Cardiac fibroblast (primary cell): ENCODE measurements at regions not wholly inside any gene's neighbourhood (a gene's known extent, or its start where the extent isn't known, plus 50 kb on each side); places are given as distances from the start of the nearest gene placed in this dataset.

Experiments used
- DNase-seq, 2 donors: peaks; one replicate each; pipeline versions ENCODE4 v3.0.0 to v3.0.0-alpha.2; 2010; ENCODE audit warnings: low read depth in 2 of 2
- H3K4me3 ChIP-seq, 2 donors: replicated peaks in 1 of 2; 1 replicate in 1 of 2; 2 replicates in 1 of 2; pipeline ENCODE4 v1.5.1; 2011; ENCODE audit warnings: low read depth in 2 of 2, low read length in 2 of 2, mild to moderate bottlenecking in 2 of 2, moderate library complexity in 1 of 2
- TF ChIP-seq, protein P1 (sequence below): IDR thresholded peaks from one replicate; pipeline ENCODE4 v1.5.1; 2011; ENCODE audit warnings: low read depth, mild to moderate bottlenecking, low read length, inconsistent platforms

DNA sequence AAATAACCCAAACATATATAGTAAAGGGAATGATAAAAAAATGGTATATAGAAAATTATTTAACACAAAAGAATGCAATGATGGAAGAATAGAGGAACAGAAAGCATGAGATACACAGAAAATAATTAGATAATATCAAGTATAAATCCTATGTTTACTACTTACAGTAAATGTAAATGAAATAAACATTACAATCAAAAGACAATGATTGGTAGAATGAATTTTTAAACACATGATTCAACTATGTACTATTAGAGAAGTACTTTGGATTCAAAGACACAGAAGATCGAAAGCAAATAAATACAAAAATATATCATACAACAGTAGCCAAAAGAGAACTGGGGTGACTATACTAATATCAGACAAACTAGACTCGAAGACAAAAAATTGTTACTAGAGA, 97.6 kb upstream of the PARD3B start:
- H3K4me3 ChIP-seq, result no peak overlapping the region
- DNase-seq, result no peak
- TF ChIP-seq, protein P1, sequence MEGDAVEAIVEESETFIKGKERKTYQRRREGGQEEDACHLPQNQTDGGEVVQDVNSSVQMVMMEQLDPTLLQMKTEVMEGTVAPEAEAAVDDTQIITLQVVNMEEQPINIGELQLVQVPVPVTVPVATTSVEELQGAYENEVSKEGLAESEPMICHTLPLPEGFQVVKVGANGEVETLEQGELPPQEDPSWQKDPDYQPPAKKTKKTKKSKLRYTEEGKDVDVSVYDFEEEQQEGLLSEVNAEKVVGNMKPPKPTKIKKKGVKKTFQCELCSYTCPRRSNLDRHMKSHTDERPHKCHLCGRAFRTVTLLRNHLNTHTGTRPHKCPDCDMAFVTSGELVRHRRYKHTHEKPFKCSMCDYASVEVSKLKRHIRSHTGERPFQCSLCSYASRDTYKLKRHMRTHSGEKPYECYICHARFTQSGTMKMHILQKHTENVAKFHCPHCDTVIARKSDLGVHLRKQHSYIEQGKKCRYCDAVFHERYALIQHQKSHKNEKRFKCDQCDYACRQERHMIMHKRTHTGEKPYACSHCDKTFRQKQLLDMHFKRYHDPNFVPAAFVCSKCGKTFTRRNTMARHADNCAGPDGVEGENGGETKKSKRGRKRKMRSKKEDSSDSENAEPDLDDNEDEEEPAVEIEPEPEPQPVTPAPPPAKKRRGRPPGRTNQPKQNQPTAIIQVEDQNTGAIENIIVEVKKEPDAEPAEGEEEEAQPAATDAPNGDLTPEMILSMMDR, result no peak

DNA sequence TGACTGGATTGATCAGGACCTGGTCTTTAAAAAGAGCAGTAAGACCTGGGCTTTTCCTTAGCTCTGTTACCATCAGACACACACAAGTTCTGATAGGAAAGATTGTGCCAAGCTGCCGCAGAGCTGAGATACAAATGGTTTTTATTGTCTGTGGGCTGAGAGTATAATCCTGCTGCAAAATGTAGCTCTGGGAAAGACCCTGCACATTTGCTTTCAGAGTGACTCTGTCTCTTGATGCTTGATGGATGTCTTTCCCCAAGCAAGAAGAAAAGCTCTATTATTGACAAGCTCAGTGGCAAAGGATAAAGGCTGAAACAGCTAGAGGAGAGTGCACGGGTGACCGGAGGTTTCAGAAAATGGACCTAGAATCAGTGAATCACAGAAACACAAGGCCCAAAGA, 95.3 kb upstream of the PARD3B start:
- TF ChIP-seq, protein P1, result no peak
- no peak overlapping the region for H3K4me3 ChIP-seq
- DNase-seq, result no peak

DNA sequence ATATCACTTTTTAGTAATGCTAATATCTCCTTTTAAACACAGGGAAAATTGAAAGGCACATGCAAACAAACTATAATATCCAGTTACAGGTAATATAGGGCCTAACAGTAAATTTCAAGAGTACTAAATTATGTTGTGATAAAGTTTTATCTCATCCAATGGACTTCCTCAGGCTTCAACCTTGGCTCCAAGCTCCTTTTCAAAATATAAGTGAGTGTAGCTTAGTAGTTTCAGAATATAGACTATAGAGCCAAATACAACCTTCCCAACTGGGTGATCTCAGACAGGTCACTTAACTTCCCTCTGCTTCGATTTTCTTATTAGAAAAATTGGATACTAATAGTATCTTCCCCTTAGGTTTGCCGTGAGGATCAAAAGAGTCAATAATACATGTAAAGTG, 93.5 kb upstream of the PARD3B start:
- TF ChIP-seq, protein P1, result no peak
- no peak for DNase-seq
- H3K4me3 ChIP-seq, result no peak overlapping the region

DNA sequence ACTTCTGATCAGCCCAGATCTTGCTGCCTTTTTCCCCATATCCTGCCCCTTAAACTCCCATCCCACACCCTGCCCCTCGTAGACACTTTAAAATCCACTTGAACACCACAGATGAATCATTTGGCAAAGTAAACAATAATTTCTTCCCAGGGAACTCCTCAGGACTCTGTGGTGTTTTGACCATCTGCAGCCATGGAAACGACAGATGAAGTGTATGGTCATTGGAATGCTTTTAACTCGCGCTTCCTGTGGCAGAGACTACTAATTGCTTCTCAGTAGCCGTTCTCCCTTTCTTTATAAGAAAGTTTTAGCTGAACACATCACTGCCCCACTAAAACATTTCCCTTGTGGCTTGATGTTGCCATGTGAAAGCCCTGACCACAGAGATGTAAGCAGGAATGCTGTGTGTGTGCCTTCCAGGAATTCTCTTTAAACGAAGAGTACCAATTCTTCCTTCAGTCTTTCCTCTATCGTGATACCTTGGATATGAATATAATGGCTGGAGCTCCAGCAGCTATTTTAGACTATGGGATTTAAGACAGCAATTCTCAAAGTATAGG, 92.7 kb upstream of the PARD3B start:
- peak; percentile 89 to 98 for DNase-seq
- no peak overlapping the region for H3K4me3 ChIP-seq
- TF ChIP-seq, protein P1, result no peak

GRCh38 chr2:204453730-204454167, 91.5 kb upstream of the PARD3B start:
- DNase-seq, result peak; percentile 23 to 25
- TF ChIP-seq, protein P1, result no peak
- no peak overlapping the region for H3K4me3 ChIP-seq

DNA sequence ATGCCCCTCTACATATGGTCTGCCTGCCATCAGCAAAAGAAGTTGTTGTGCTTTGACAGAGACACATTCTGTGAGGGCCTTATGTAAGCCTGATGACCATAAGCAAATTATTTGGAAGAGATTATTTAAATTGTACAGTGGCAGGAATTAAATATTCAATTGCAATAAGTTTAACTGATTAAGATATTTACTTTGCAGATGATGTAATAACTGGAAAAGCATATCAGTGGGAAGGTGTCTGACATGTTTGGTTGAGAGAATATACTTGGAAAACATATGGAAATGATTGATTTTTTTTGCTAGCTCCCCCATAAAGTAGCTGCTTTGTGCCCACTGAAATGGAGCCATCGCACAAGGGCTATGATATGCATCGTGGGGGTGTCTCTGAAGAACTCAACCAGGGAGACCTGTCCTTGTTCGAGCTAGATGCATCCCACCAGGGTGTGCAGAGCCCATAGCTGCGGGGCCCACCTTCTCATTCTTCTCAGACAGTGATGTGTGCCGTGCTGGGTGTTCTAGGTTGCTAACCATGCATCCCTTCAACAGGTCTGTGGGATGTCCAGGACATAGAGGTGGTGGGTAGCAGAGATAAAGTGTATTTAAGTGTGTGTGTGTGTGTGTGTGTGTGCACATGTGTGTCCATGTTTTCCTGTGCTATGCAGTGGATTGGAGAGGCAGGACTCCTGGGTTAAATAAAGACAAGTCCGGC, 90.4 kb upstream of the PARD3B start:
- TF ChIP-seq, protein P1, result no peak
- no peak overlapping the region for H3K4me3 ChIP-seq
- no peak for DNase-seq
